ENCODE measurements at regions not wholly inside any gene's neighbourhood (a gene's known extent, or its start where the extent isn't known, plus 50 kb on each side); places are given as distances from the start of the nearest gene placed in this dataset.
A peak's percentile ranks its signal among the peaks of the same experiment; 100 is the strongest.

- peaks cover 5 to 26% (median 17%) of the 10 kb centered on the region in 4 donors for H3K9me3 ChIP-seq (ENCODE audit: control insufficient read depth in 4 of 4, low read length in 3 of 4)
- peak overlapping the region in 1 of 3 donors; percentile 5 for H3K4me3 ChIP-seq (ENCODE audit: low read depth in 1 of 3, low read length in 3 of 3)
- H3K9ac ChIP-seq (ENCODE audit: low read depth in 1 of 2, low read length in 2 of 2), result no peak overlapping the region
- TF ChIP-seq REST (IDR thresholded peaks at IDR 0.05), result no peak
- TF ChIP-seq NR2F2 (IDR thresholded peaks at IDR 0.05), result no peak
- TF ChIP-seq EGR1 (IDR thresholded peaks at IDR 0.05; ENCODE audit: low read depth in 2 of 2), result no peak
- TF ChIP-seq FOXA1 (IDR thresholded peaks at IDR 0.05), result no peak
- no peak for TF ChIP-seq RXRA (IDR thresholded peaks at IDR 0.05)
- TF ChIP-seq CTCF (IDR thresholded peaks at IDR 0.05; ENCODE audit: low read depth, low read length, missing input control), result no peak
- TF ChIP-seq TAF1 (conservative IDR thresholded peaks at IDR 0.05), result no peak
- no peak for TF ChIP-seq HNF4A (conservative IDR thresholded peaks at IDR 0.05)
- TF ChIP-seq HNF4G (IDR thresholded peaks at IDR 0.05), result no peak
- TF ChIP-seq YY1 (IDR thresholded peaks at IDR 0.05), result no peak
- TF ChIP-seq, protein P1, sequence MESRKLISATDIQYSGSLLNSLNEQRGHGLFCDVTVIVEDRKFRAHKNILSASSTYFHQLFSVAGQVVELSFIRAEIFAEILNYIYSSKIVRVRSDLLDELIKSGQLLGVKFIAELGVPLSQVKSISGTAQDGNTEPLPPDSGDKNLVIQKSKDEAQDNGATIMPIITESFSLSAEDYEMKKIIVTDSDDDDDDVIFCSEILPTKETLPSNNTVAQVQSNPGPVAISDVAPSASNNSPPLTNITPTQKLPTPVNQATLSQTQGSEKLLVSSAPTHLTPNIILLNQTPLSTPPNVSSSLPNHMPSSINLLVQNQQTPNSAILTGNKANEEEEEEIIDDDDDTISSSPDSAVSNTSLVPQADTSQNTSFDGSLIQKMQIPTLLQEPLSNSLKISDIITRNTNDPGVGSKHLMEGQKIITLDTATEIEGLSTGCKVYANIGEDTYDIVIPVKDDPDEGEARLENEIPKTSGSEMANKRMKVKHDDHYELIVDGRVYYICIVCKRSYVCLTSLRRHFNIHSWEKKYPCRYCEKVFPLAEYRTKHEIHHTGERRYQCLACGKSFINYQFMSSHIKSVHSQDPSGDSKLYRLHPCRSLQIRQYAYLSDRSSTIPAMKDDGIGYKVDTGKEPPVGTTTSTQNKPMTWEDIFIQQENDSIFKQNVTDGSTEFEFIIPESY (IDR thresholded peaks at IDR 0.05), result no peak
- no peak for TF ChIP-seq MAX (IDR thresholded peaks at IDR 0.05)
- no peak for TF ChIP-seq SP1 (IDR thresholded peaks at IDR 0.05)
- H3K27me3 ChIP-seq (ENCODE audit: control insufficient read depth in 4 of 4, insufficient read depth in 4 of 4, low read length in 3 of 4), result peaks cover 0 to 3% (median 0%) of the 10 kb centered on the region in 4 donors
- H3K4me1 ChIP-seq (ENCODE audit: control insufficient read depth in 4 of 4, insufficient read depth in 4 of 4, low read length in 3 of 4), result no peaks in the 10 kb centered on the region
- H3K36me3 ChIP-seq (ENCODE audit: control insufficient read depth in 4 of 4, insufficient read depth in 3 of 4, low read depth in 1 of 4, low read length in 3 of 4), result no peaks in the 10 kb centered on the region
- WGBS, result 97% methylated on average over 1 of the region's 1 CpG
- H3K27ac ChIP-seq (ENCODE audit: low read depth in 1 of 2, low read length in 2 of 2), result no peak overlapping the region
- DNase-seq (ENCODE audit: low spot score), result no peak
Measured at GRCh38 chr6:9553002-9553401, 861.9 kb downstream of the TFAP2A start.

- no peaks in the 10 kb centered on the region for H3K9me3 ChIP-seq (ENCODE audit: control insufficient read depth in 4 of 4, low read length in 3 of 4)
- no peak for DNase-seq (ENCODE audit: low spot score)
- WGBS, result 80% methylated on average over 5 of the region's 5 CpGs
- no peak overlapping the region for H3K4me3 ChIP-seq (ENCODE audit: low read depth in 1 of 3, low read length in 3 of 3)
- TF ChIP-seq FOXA1 (IDR thresholded peaks at IDR 0.05) (no peak), GABPA (IDR thresholded peaks at IDR 0.05 in 1 of 2, conservative IDR thresholded peaks at IDR 0.05 in 1 of 2) (no peak), CTCF (IDR thresholded peaks at IDR 0.05; ENCODE audit: low read depth, low read length, missing input control) (no peak), SP1 (IDR thresholded peaks at IDR 0.05) (no peak), EGR1 (IDR thresholded peaks at IDR 0.05; ENCODE audit: low read depth in 2 of 2) (no peak), HNF4A (conservative IDR thresholded peaks at IDR 0.05) (no peak)
- H3K9ac ChIP-seq (ENCODE audit: low read depth in 1 of 2, low read length in 2 of 2), result no peak overlapping the region
- H3K27ac ChIP-seq (ENCODE audit: low read depth in 1 of 2, low read length in 2 of 2), result no peak overlapping the region
- H3K4me1 ChIP-seq (ENCODE audit: control insufficient read depth in 4 of 4, insufficient read depth in 4 of 4, low read length in 3 of 4), result peaks cover 0 to 5% (median 2%) of the 10 kb centered on the region in 4 donors
- H3K27me3 ChIP-seq (ENCODE audit: control insufficient read depth in 4 of 4, insufficient read depth in 4 of 4, low read length in 3 of 4), result no peaks in the 10 kb centered on the region
- no peaks in the 10 kb centered on the region for H3K36me3 ChIP-seq (ENCODE audit: control insufficient read depth in 4 of 4, insufficient read depth in 3 of 4, low read depth in 1 of 4, low read length in 3 of 4)
Measured at GRCh38 chr6:9543649-9544048, 871.2 kb downstream of the TFAP2A start.

Measured in liver (tissue), 8 donors.